Omental fat pad (tissue), 3 donors: ENCODE measurements at regions not wholly inside any gene's neighbourhood (a gene's known extent, or its start where the extent isn't known, plus 50 kb on each side); places are given as distances from the start of the nearest gene placed in this dataset.

Source experiments
- ATAC-seq: fragments of 150-250 bp; one replicate; pipeline ENCODE4 v1.9.1; 2016; ENCODE audit warnings: mild to moderate bottlenecking, moderate library complexity; ENCODE audit not compliant: low FRiP score
- DNase-seq: peaks from one replicate; pipeline ENCODE4 v3.0.0-alpha.2; 2019; ENCODE audit warnings: low spot score
- TF ChIP-seq, protein P1 (sequence below), 3 donors: fragments of 450-650 bp; IDR thresholded peaks; one replicate each; pipeline ENCODE4 v1.5.1; 2016 to 2017; ENCODE audit warnings: antibody characterized with exemption in 3 of 3, mild to moderate bottlenecking in 3 of 3, moderate library complexity in 2 of 3

DNA sequence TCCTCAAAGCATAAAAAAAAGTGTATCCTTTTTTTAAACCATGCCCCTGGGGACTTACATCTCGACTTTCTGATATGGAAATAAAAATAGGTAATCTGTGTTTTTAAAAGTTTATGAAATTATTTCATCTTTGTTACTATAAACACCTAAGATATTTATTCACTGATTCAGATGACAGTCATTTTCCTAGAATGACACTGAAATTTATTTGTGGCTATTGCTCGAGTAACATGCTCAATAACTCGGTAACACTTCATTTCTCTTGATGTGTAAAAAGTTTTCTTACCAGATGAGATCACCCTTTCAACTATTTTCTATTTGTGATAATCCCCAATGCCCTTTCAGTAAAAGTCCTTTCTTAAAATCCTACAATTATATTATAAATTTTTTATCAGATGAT is 495.8 kb downstream of the TTLL7 start:
- no peak for DNase-seq
- ATAC-seq: no peak
- TF ChIP-seq, protein P1, sequence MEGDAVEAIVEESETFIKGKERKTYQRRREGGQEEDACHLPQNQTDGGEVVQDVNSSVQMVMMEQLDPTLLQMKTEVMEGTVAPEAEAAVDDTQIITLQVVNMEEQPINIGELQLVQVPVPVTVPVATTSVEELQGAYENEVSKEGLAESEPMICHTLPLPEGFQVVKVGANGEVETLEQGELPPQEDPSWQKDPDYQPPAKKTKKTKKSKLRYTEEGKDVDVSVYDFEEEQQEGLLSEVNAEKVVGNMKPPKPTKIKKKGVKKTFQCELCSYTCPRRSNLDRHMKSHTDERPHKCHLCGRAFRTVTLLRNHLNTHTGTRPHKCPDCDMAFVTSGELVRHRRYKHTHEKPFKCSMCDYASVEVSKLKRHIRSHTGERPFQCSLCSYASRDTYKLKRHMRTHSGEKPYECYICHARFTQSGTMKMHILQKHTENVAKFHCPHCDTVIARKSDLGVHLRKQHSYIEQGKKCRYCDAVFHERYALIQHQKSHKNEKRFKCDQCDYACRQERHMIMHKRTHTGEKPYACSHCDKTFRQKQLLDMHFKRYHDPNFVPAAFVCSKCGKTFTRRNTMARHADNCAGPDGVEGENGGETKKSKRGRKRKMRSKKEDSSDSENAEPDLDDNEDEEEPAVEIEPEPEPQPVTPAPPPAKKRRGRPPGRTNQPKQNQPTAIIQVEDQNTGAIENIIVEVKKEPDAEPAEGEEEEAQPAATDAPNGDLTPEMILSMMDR (IDR thresholded peaks at IDR 0.05): no peak

DNA sequence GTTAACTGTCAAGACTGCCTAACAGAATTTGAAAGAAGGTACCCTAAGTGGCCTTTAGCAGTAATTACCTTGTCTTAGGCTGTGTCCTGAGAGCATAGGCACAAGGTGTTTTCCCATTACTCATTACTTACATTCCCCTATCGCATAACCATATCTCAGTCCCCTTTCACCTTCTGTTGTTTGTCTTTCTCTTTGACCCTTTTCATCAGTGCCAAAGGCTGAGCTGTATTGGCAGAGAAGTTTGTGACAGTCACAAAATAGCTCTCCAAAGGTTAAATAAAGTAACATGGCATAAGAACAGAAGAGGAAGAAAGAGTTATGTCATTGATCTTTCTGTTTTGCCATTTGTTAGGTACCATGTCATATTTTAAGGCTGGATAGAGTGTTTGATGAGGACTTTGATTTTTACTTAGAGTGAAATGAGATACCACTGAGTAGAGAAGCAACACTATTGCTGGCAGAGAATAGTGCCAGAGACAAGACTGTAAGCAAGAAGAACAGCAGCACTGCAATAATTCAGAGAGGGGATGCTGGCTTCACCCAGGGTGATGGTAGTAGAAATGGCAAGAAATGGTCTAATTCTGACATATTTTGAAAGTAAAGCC is 497.8 kb downstream of the TTLL7 start:
- TF ChIP-seq, protein P1 (IDR thresholded peaks at IDR 0.05): no peak
- ATAC-seq: no peak
- no peak for DNase-seq

DNA sequence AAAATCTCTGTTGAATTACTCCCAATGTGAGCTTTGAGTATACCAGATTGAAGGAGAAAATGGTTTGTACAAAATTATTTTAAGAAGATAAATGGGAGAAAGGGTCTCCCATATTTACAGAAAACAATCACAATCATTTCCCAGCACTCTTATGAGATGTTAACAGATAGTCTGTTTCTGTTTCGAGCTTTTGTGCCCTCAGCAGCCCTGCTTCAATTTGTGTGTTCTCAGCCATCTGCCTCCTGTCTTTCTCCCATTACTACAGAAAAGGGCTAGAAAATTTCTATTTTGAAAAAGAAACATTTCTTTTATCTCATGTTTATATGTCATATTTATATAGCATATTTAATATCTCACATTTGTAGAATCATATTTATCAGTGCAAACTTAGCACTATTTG is 498.4 kb downstream of the TTLL7 start:
- DNase-seq (no peak), ATAC-seq (no peak)
- TF ChIP-seq, protein P1 (IDR thresholded peaks at IDR 0.05): no peak

DNA sequence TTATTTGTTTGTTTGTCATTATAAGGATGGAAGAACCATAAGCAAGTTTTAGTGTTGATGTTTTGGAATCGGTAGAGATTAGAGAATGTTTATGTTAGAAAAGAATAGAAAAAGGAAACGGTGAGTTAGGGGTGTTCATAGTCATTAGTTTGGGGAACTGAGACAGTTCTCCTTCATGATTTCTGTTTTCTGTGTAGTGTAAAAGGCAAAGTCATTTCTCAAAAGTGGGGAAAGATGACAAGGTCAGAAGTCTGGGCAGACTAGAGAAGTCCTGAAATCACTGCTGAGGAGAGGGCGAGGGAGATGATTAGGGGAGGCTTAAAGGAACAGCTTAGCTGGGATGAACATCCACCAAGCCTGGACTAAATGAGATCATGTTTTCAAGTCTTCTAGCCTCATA is 498.9 kb downstream of the TTLL7 start:
- DNase-seq: no peak
- no peak for ATAC-seq
- TF ChIP-seq, protein P1 (IDR thresholded peaks at IDR 0.05): no peak

DNA sequence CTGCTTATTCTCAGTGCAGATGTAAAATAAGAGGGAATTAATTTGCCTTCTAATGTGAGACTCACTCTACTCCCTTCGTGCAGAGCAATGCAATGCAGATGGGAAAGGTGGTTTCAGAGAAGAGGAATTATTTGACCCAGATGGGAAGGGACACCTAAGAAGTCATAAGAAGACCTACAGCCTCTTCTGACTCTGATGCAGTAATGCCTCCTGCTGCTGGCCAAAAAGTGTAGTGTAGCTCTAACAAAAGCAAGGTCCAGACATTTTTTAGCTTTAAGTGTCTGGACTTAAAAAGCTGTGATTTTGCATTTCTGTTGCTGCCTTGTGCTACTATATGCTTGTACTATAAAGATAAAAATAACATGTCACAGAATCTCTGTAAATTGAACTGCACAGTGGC is 501.4 kb downstream of the TTLL7 start:
- DNase-seq (no peak), ATAC-seq (no peak)
- TF ChIP-seq, protein P1 (IDR thresholded peaks at IDR 0.05): no peak

DNA sequence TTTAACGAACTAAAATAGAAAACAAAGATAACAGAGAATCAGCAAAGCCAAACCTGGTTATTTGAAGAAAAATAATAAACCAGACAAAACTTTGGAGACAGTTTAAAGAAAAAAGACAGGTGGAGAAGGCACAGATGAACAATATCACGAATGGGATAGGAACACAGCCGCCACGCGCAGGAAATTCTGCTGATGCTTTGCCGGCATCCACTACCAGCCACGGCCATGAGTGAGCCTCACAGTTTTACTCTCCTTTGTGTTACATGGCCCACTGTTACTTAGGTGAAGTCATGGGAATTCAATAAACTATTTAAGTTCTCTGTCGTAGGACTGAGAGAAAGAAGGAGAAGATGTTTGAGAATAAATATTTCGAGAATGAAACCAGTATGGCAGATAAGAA is 503.4 kb downstream of the TTLL7 start:
- ATAC-seq (no peak), DNase-seq (no peak)
- TF ChIP-seq, protein P1 (IDR thresholded peaks at IDR 0.05): no peak

DNA sequence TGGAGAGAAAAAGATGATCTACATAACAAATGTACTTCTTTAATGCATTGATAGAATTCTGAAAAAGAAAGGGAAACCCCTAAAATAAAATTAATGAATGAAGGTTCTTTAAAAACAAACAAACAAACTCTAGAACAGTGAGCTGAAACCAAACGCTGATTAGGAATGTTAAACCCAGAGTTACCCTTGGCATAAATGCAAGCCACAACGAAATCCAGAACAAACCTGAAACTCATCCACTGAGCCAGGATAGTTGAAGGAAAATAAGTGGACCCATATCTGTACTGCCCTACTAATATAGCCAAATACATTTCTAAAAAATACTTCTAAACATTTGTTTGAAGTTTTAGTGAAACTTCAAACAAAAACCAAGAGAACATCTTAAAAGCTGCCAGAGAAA is 505.3 kb downstream of the TTLL7 start:
- no peak for ATAC-seq
- TF ChIP-seq, protein P1 (IDR thresholded peaks at IDR 0.05): no peak
- DNase-seq: no peak
